Subcutaneous abdominal adipose tissue (tissue), 5 donors: ENCODE measurements at regions not wholly inside any gene's neighbourhood (a gene's known extent, or its start where the extent isn't known, plus 50 kb on each side); places are given as distances from the start of the nearest gene placed in this dataset.
A peak's percentile ranks its signal among the peaks of the same experiment; 100 is the strongest.
"Not testable (repeated sequence)": the region's sequence is repeated elsewhere in the genome, so short reads cannot be mapped to it uniquely, and the experiment has no call there.

Experiments
- H3K27ac ChIP-seq: one replicate; pipeline ENCODE4 v1.7.0; 2013; ENCODE audit warnings: low read depth, mild to moderate bottlenecking, inconsistent platforms, low read length, moderate library complexity
- H3K27me3 ChIP-seq, 5 donors: one replicate each; pipeline ENCODE4 v1.7.0; 2013; ENCODE audit warnings: low read length in 5 of 5, inconsistent platforms in 1 of 5; ENCODE audit not compliant: control insufficient read depth in 5 of 5, insufficient read depth in 4 of 5
- H3K36me3 ChIP-seq, 5 donors: one replicate each; pipeline ENCODE4 v1.7.0; 2013; ENCODE audit warnings: low read length in 5 of 5; ENCODE audit not compliant: control insufficient read depth in 5 of 5, insufficient read depth in 5 of 5
- H3K4me1 ChIP-seq, 5 donors: one replicate each; pipeline ENCODE4 v1.7.0; 2013; ENCODE audit warnings: low read length in 5 of 5, mild to moderate bottlenecking in 3 of 5, moderate library complexity in 1 of 5; ENCODE audit not compliant: control insufficient read depth in 5 of 5, insufficient read depth in 5 of 5
- H3K4me3 ChIP-seq, 5 donors: one replicate each; pipeline ENCODE4 v1.7.0; 2013; ENCODE audit warnings: low read length in 5 of 5, low read depth in 1 of 5
- H3K9ac ChIP-seq, 5 donors: one replicate each; pipeline ENCODE4 v1.7.0; 2013; ENCODE audit warnings: low read length in 5 of 5, mild to moderate bottlenecking in 4 of 5, moderate library complexity in 3 of 5
- H3K9me3 ChIP-seq, 5 donors: one replicate each; pipeline ENCODE4 v1.7.0; 2013; ENCODE audit warnings: low read length in 5 of 5; ENCODE audit not compliant: control insufficient read depth in 5 of 5
- donor health status: healthy.
- donor health status: healthy.
- donor health status: healthy.
- donor health status: healthy.
- donor health status: healthy.

DNA sequence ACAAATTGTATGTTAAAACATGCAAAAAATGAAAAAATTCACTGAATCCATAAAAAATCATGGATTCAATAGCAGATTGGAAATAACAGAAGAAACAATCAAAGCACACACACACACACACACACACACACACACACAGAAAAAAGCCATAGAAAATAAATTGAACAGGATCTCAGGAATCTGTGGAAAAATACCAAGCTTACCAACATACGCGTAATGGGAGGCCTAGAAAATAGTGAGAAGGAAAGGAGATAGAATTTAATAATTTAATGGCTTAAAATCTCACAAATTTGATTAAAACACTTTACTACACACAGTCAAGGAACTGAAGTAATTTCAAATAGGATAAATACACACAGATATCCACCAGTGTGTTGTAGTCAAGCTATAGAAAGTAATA is 1671.5 kb upstream of the PIK3C3 start:
- H3K9me3 ChIP-seq: peaks cover 0 to 11% (median 4%) of the 10 kb centered on the region in 5 donors
- H3K4me3 ChIP-seq: no peak overlapping the region
- no peaks in the 10 kb centered on the region for H3K27me3 ChIP-seq
- no peaks in the 10 kb centered on the region for H3K4me1 ChIP-seq
- no peak overlapping the region for H3K27ac ChIP-seq
- H3K36me3 ChIP-seq: no peaks in the 10 kb centered on the region
- H3K9ac ChIP-seq: no peak overlapping the region

DNA sequence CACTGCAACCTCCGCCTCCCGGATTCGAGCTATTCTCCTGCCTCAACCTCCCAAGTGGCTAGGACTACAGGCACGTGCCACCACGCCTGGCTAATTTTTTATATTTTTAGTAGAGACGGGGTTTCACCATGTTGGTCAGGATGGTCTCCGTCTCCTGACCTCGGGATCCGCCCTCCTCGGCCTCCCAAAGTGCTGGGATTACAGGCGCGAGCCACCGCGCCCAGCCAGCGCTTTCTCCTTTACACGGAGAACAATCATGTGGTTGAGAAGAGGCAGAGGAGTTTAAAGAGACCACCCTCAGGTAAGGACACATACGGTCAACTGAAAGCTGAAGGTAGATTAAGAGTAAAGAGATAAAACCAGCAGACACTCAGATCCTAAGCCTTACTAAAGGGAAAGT is 1673.7 kb upstream of the PIK3C3 start:
- not testable (repeated sequence) for H3K4me3 ChIP-seq, H3K36me3 ChIP-seq, H3K27me3 ChIP-seq, H3K4me1 ChIP-seq, H3K9ac ChIP-seq, H3K27ac ChIP-seq
- H3K9me3 ChIP-seq: peaks cover 0 to 11% (median 4%) of the 10 kb centered on the region in 5 donors

DNA sequence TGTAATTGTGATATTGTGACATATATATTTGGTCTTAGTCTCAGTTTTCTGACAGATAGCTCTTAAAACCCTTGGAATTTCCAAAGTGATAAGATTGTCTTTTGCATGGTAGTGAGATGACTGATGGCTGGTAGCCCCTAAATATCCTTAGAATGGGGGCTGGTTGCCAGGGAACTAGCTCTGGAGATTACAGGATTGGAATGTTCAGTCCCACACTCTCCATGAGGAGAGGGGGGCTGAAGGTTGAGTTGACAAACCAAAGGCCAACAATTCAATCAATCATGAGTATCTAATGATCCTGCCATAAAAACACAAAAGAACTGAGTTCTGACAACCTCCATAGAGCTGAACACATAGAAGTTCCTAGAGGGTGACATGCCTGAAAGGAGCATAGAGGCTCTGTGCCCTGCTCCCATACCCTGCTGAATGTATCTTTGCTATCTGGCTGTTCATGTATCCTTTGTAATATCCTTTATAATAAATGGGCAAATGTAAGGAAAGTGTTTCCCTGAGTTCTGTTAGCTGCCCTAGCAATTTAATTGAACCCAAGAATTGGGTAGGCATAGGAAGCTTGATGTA is 1680.3 kb upstream of the PIK3C3 start:
- Histone ChIP-seq H3K9ac (no peak overlapping the region), H3K9me3 (no peaks in the 10 kb centered on the region), H3K4me1 (no peaks in the 10 kb centered on the region), H3K27me3 (no peaks in the 10 kb centered on the region), H3K36me3 (no peaks in the 10 kb centered on the region), H3K27ac (no peak overlapping the region), H3K4me3 (no peak overlapping the region)

DNA sequence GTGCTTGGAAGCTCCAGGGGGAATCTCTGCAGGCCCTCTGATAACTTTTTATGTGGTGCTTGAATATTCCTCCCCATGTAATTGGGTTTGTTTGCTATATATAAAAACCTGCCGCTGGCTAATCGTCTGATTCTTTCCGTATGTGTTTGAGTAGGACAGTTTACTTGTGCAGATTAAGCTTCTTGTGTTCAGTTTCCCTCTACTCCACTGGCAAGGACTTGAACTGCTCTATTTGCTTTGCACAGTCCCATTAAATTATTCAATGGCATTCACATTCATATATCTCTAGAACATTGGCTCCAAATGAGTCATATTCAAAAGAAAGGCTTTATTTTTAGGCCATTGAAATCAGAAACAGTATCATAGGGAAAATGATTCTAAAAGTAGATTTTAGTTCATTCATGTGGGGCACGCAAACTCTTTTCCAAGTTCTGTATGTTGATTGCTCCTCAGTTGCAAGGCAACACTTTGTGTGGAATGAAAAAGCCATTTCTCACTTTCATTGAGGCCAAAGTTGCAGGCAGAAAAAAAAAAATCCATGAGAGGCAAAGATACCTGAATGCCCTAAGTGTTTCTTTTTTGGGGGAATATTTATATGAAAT is 1682.3 kb upstream of the PIK3C3 start:
- no peak overlapping the region for H3K27ac ChIP-seq
- no peaks in the 10 kb centered on the region for H3K9me3 ChIP-seq
- H3K36me3 ChIP-seq: no peaks in the 10 kb centered on the region
- H3K9ac ChIP-seq: no peak overlapping the region
- no peaks in the 10 kb centered on the region for H3K27me3 ChIP-seq
- H3K4me3 ChIP-seq: no peak overlapping the region
- no peaks in the 10 kb centered on the region for H3K4me1 ChIP-seq

DNA sequence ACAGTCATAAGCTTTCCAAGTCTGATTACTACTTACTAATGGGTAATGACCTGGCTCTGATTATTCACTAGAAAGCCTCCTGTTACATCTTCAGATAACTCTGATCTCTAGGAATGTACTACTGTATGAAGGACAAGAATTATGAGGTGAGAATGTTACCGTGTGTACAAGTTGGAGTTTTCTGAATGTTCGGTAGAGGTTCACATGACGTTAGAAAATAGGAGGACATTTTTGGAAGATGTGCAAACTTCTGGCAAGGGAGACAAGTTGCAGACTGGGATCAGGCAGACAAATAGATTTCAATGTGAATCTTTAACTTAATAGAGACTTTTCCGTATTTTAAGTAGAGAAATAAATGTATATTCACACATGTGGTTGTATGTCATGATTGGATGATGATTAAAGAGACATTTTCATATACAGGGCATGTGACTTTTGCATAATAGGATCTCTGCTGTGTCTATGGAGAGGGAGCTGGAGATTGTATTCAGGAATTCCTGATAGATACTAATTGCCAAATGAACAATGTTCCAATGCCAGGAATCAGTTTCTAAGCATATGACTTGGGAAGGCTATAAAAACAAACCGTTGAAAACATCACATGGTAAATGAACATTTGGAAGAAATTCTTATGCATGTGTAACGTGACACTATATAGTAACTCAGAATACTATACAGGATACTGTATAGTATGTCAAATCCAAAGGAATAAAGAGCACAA is 1695.8 kb upstream of the PIK3C3 start:
- Histone ChIP-seq H3K36me3 (no peaks in the 10 kb centered on the region), H3K4me3 (peak overlapping the region in 1 of 5 donors; percentile 44), H3K27ac (no peak overlapping the region), H3K9me3 (peaks cover 0 to 2% (median 0%) of the 10 kb centered on the region in 5 donors), H3K27me3 (no peaks in the 10 kb centered on the region), H3K4me1 (peaks cover 0 to 17% (median 0%) of the 10 kb centered on the region in 5 donors), H3K9ac (no peak overlapping the region)

DNA sequence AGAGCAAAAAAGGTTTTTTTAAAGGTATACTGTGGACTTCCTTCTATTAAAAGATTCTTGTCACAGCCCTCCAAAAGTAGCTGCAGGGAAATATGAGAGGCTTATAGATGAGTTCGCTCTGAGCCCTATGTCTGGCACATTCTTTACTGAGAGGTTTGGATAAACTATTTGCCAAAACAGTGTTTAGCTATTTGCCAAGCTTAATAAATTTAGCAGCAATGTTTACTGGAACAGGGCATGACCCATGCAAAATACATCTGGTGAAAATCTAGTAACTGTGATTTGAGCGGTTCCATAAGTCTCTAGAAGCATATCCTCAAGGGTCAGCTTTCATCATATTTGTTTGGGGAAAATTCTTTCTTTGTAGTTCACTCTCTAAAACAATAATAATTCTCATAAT is 1696.7 kb upstream of the PIK3C3 start:
- H3K27me3 ChIP-seq: no peaks in the 10 kb centered on the region
- H3K4me3 ChIP-seq: no peak overlapping the region
- peaks cover 0 to 2% (median 0%) of the 10 kb centered on the region in 5 donors for H3K9me3 ChIP-seq
- peaks cover 0 to 17% (median 0%) of the 10 kb centered on the region in 5 donors for H3K4me1 ChIP-seq
- H3K9ac ChIP-seq: no peak overlapping the region
- no peaks in the 10 kb centered on the region for H3K36me3 ChIP-seq
- no peak overlapping the region for H3K27ac ChIP-seq

DNA sequence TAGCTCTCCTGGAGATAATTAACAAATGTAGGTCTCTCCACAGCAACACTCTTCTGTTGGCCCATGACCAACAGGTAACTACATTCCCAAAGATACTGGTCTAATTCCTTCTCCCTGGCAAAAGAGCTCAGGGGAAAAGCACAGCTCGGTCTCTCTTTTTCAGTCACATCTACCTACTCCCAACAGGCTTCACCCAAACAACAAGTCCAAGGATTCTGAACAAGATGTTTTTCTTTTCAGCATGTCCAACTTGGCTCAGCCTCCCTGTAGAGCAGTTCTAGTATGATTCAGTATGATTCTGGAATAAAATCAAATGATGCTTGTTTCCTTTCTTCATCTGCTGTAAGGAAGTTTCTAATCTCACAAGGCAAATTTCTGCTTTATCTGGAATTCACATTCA is 1704.8 kb upstream of the PIK3C3 start:
- Histone ChIP-seq H3K9ac (no peak overlapping the region), H3K27ac (no peak overlapping the region), H3K27me3 (no peaks in the 10 kb centered on the region), H3K4me1 (no peaks in the 10 kb centered on the region), H3K9me3 (no peaks in the 10 kb centered on the region), H3K4me3 (no peak overlapping the region), H3K36me3 (no peaks in the 10 kb centered on the region)

DNA sequence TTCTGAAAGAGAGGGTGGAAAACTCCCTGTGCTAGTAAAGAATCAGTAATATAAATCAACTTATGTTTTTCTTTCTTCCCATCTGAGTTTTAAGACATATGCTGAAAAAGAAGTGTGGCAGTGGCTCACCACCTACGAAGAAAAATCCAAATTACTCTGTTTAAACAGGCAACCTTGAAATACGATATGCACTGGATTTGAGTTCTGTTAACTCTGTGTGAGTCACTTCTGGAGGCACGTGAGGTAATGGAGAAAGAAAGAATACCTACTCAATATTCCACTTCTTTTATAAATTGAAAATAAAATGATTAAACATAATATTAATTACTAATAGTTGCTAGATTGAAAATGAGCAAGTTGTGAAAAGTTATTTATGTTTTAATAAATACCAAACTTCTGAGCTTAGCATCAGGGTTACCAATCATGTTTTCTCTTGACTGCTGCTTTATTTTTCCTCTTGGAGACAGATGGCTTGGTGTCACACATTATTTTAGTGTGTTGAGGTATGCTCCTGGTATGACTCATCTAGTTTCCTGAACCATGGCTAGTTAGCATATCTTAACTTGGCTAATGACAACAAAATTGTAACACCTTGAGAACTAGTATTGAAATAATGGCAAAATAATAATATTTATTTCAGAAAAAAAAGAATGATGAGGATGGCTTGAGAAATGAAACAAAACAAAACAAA is 1705.5 kb upstream of the PIK3C3 start:
- no peak overlapping the region for H3K4me3 ChIP-seq
- no peaks in the 10 kb centered on the region for H3K4me1 ChIP-seq
- H3K27me3 ChIP-seq: no peaks in the 10 kb centered on the region
- H3K9ac ChIP-seq: no peak overlapping the region
- no peak overlapping the region for H3K27ac ChIP-seq
- H3K9me3 ChIP-seq: no peaks in the 10 kb centered on the region
- no peaks in the 10 kb centered on the region for H3K36me3 ChIP-seq

DNA sequence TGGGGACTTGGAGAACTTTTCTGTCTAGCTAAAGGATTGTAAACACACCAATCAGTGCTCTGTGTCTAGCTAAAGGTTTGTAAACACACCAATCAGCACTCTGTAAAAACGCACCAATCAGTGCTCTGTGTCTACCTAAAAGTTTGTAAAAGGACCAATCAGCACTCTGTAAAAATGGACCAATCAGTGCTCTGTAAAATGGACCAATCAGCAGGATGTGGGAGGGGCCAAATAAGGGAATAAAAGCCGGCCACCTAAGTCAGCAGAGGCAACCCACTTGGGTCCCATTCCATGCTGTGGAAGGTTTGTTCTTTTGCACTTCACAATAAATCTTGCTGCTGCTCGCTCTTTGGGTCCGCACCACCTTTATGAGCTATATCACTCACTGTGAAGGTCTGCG is 1709.4 kb upstream of the PIK3C3 start:
- not testable (repeated sequence) for H3K9ac ChIP-seq, H3K4me3 ChIP-seq

DNA sequence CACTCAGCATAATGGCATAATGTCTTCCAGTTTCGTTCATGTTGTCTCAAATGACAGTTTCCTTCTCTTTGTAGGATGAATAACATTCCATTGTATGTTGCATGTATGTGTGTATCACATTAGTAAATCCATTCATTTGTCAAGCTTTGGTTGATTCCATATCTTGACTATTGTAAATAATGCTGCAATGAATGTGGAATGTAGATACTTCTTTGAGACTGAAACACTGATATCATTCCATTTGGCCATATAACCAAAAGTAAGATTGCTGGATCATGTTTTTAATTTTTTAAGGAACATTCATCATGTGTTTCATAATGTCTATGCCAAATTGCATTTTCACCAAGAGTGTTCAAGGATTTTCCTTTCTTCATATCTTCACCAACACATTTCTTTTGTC is 1711.4 kb upstream of the PIK3C3 start:
- Histone ChIP-seq H3K27ac (no peak overlapping the region), H3K36me3 (no peaks in the 10 kb centered on the region), H3K27me3 (no peaks in the 10 kb centered on the region), H3K4me3 (no peak overlapping the region), H3K4me1 (no peaks in the 10 kb centered on the region), H3K9ac (no peak overlapping the region), H3K9me3 (no peaks in the 10 kb centered on the region)

More for the DNA sequence above, 1709.4 kb upstream of the PIK3C3 start:
- H3K36me3 ChIP-seq, H3K9me3 ChIP-seq, H3K27ac ChIP-seq, H3K27me3 ChIP-seq, H3K4me1 ChIP-seq: not testable (repeated sequence)
